ENCODE measurements at regions not wholly inside any gene's neighbourhood (a gene's known extent, or its start where the extent isn't known, plus 50 kb on each side); places are given as distances from the start of the nearest gene placed in this dataset.

DNA sequence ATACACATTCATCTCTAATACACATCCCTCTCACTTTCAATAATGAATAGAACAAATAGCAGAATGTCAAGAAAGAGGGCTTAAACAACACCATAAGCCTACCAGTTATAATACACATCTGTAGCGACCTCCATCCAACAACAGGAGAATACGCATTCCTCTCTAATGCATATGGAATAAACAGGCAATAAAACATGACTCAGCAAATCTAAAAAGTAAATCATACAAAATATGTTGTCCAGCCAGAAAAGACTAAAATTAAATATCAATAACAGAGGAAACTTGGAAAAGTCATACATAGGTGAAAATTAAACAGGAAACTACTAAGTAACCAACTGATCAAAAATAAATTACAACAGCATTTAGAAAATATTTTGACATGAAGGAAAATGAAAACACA is 1127.5 kb upstream of the NCAM2 start:
- FAIRE-seq: no peak

DNA sequence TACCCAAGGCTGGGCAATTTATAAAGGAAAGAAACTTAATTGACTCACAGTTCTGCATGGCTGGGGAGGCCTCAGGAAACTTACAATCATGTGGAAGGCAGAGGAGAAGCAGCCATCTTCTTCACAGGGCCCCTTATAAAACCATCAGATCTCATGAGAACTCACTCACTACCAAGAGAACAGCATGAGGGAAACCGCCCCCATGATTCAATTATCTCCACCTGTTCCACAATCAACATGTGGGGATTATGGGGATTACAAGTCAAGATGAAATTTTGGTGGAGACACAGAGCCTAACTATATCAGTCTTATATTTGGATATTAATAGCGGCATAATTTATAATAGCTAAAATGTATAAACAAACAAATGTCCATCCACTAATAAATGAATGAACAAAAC is 1123.7 kb upstream of the NCAM2 start:
- FAIRE-seq: no peak

DNA sequence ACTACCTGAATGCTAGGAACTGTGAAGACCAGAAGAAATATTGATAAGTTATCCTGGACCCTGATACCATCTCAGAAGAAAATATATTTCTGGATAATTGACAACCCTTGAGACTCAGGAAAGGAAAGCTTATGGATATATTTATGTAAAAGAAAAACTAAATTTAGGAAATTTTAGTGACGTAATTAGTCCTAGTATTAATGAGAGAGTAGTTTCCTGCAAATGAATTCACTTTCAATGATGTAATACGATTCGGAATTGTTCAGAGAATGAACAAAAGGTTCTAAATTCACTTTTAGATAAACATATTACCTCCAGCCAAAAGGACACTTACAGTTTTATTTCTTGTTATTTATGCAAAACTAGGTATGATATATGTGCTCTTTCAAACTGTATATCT is 1120.1 kb upstream of the NCAM2 start:
- no peak for FAIRE-seq

DNA sequence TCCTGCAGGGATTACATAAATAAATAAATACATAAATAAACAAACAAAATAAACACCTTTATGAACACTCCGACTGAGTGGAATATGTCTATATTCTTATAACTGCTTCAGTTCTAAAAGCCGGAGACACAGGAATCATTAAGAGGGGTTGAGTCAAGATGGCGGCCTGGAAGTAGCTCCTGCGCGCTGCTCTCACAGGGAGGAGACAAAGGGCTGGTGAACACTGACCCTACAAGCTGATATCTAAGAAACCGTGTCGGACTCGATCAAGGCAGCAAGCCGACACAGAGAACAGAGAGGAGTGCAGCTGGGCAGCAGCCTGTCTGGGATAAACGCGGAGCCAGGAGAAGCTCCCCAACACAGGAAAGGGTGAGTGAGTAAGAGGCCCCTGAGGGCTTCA is 1098.6 kb upstream of the NCAM2 start:
- FAIRE-seq: no peak

GRCh38 chr21:19900149-19900548 is 1098.1 kb upstream of the NCAM2 start:
- no peak for FAIRE-seq

DNA sequence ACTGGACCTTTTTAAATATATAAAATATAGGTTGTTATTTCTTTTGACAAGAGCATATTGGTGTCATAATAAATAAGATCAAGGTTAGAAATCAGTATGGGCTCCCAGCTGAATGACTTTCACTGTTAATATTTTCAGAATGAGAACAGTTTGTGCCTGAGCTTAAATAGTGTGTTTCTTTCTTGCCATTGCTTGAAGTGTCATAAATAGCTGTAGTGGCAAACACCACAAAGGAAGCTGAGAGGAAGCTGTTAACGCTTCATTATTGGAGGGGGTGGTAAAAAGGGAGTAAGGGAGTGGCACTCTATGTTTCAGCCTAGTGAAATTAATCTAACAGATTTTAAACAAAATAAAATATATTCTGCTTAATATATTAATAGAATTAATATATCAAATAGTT is 1089.8 kb upstream of the NCAM2 start:
- FAIRE-seq: no peak

- FAIRE-seq: no peak
Measured at GRCh38 chr21:19914028-19914427, 1084.2 kb upstream of the NCAM2 start.

DNA sequence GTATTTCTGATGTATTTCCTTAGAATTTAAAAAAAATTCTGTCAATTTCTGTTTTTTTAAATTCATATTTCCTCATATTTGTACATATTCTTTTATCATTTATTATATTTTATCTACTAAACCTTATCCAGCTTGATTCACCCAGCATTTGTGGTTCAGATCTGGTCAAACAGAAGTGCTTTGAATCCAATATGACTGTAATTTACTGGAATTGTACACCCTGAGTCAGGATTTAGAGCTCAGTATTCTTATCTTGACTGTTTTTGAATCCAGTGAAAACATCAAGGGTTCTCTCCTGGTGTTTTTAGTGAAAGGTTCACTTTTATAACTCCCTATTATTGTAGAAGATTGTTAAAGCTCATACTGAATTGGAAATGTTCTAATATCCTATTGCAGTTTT is 1077.0 kb upstream of the NCAM2 start:
- no peak for FAIRE-seq

DNA sequence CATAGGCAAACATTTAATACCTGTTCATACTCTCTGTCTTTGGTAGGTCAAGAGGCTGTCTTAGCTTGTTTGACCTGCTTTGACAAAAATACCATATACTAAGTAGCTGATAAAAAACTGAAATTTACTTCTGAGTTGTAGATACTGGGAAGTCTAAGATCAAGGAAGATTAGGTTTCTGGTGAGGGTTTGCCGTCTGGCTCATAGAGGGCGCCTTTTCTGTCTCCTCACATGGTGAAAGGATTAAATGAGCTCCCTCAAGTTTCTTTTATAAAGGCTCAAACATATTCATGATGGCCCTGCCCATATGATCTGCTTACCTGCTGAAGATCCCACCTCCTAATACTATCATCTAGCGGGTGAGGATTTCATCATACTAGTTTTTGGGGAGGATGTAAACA is 1076.1 kb upstream of the NCAM2 start:
- no peak for FAIRE-seq

- FAIRE-seq: no peak
Measured at GRCh38 chr21:19935467-19935866, 1062.7 kb upstream of the NCAM2 start.

- FAIRE-seq: no peak
Measured at GRCh38 chr21:19937619-19938018, 1060.6 kb upstream of the NCAM2 start.

DNA sequence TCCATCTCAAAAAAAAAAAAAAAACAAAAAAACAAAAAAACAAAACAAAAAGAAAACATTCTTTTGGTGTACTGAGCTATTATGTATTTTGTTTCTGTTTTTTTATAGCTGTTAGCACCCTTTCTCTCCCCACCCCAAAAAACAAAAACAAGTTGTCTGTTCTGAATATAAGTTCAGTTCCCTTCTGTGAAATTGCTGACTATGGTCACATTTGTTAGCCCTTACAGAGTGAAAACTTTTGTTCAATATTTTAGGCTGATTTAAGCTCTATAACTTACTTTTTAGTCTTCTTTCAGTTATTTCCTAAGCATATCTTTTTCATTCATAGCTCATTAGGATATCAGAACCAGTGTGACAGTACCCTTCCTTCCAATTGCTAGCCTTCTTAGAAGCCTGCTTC is 1056.6 kb upstream of the NCAM2 start:
- no peak for FAIRE-seq

- no peak for FAIRE-seq
Measured at GRCh38 chr21:19950347-19950746, 1047.9 kb upstream of the NCAM2 start.

GRCh38 chr21:19969156-19969555 is 1029.1 kb upstream of the NCAM2 start:
- FAIRE-seq: no peak

- FAIRE-seq: no peak
Measured at GRCh38 chr21:19981938-19982337, 1016.3 kb upstream of the NCAM2 start.

- FAIRE-seq: no peak
Measured at GRCh38 chr21:19986396-19986795, 1011.8 kb upstream of the NCAM2 start.

DNA sequence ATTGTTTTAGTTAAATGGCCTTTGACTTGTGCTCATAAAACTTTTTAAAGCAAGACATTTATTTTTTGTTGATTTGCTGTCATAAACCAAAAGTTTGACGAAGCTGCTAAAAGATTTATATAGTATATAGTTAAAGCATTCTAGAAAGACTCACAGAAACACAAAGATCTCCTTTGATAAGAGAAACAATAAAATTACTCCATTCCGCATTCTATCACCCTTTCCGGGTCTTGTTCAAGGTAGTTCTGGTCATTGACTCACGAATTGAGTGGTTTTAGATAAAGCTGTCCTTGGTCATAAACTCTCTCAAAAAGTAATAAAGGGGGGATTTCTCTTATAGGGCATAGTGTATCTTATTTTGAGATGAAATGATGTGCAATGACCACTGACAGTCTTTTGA is 1010.5 kb upstream of the NCAM2 start:
- no peak for FAIRE-seq

DNA sequence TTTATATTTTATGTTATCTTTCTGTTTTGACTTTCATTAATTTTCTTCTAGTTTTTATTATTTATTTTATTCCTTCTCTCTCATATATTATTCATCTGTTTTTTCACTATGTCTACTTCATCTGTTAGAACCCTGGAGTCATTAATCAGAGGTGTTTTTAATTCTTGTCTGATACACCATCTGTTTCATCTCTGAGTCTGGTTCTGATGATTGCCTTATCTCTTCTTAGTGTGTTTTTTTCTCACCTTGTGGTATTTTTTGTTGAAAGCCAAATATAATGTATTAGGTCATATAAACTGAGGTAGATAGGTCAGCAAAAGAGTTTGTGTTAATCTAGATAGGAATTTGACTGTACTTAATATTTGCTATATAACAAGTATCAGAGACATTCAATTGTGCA is 1005.7 kb upstream of the NCAM2 start:
- no peak for FAIRE-seq

DNA sequence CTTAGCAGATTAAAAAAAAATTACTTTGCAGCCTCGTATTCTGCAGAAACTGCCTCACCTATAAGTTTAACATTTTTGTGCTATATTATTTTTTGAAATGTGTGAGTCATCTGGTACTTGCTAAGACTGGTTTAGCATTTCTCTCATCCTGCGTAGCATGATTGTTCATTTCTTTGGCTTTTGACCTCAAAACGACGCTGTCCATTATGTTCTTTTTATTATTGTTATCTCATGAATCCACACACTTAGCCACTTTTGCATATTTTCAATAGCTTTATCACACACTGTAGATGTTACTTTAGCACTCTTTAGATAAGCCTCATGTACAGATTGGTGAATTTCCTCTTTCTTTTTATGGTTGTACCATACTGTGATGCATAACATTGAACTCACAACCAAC is 1004.9 kb upstream of the NCAM2 start:
- FAIRE-seq: no peak

- no peak for FAIRE-seq
Measured at GRCh38 chr21:19995253-19995652, 1003.0 kb upstream of the NCAM2 start.

DNA sequence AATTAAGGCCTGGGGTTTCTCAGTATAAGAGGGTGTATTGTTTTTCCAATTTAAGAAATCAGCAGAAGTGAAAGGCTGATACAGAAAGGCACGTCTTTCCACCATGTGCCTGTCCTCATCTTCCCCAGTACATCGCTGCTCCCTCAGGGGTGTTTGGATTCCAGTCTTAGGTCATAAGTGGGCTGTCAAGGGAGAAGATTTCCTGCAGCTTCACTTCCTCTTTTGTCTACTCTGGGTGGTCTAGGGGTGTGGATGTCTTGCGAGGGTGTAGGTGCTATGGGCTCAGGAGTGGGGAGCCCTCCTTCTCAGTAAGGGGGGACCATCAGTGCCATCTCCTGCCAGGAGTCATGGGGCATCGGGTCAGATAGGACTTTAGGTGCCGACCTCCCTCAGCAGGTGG is 999.8 kb upstream of the NCAM2 start:
- no peak for FAIRE-seq

GRCh38 chr21:19999369-20000272 is 998.6 kb upstream of the NCAM2 start:
- no peak for FAIRE-seq

DNA sequence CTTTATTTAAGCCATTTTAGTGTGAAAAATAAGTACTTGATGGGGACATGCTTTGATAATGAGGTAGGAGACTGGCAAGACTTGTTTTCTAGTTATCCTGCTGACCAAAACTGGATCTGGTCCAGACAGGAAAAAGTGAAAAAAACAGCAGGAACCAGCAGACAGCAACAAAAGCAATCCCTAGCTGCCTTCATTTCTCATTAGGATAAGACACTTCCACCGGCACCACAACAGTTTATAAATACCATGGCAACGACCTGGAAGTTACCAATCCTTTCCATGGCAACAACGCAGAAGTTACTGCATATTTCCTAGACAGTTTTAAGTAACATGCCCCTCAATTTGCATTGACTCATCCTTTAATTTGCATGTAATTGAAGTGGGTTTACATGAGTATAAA is 993.8 kb upstream of the NCAM2 start:
- FAIRE-seq: no peak

DNA sequence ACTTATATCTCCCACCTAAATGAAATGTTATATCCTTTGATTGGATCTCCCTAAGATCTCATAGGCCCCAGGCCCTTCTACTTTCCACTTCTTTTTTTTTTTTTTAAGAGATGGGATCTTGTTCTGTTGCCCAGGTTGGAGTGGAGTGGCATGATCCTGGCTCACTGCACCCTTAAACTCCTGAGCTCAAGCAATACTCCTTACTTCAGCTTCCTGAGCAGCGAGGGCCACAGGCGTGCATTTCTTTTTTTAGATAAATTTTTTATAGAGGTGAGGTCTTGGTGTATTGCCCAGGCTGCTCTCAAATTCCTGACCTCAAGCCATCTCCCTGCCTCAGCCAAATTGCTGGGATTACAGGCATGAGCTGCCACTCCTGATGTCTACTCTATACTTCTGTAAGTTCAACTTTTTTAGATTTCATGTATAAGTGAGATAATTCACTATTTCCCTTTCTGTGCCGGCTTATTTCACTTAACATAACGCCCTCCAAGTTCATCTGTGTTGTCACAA is 987.5 kb upstream of the NCAM2 start:
- no peak for FAIRE-seq

- no peak for FAIRE-seq
Measured at GRCh38 chr21:20013851-20014250, 984.4 kb upstream of the NCAM2 start.
